ENCODE measurements at regions not wholly inside any gene's neighbourhood (a gene's known extent, or its start where the extent isn't known, plus 50 kb on each side); places are given as distances from the start of the nearest gene placed in this dataset.

DNA sequence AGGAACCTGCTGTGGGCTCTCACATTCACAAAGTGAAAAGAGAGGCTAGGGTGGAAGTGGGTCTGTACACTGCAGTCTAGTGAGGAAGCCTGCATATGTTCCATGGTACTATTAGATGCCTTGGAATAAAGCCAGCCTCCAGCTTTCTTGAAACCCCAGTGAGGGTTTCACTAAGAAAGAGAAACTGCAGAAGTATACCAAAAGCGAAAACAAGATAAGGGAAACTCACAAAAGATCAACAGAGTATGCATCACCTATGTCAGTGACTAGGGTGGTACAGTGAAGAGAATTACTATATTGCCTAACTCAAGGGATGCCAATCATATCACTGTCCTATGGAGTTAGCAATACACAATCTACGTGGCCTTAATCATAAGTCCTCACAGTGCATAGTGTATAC is 212.5 kb upstream of the GADL1 start:
- TF ChIP-seq, protein P1, sequence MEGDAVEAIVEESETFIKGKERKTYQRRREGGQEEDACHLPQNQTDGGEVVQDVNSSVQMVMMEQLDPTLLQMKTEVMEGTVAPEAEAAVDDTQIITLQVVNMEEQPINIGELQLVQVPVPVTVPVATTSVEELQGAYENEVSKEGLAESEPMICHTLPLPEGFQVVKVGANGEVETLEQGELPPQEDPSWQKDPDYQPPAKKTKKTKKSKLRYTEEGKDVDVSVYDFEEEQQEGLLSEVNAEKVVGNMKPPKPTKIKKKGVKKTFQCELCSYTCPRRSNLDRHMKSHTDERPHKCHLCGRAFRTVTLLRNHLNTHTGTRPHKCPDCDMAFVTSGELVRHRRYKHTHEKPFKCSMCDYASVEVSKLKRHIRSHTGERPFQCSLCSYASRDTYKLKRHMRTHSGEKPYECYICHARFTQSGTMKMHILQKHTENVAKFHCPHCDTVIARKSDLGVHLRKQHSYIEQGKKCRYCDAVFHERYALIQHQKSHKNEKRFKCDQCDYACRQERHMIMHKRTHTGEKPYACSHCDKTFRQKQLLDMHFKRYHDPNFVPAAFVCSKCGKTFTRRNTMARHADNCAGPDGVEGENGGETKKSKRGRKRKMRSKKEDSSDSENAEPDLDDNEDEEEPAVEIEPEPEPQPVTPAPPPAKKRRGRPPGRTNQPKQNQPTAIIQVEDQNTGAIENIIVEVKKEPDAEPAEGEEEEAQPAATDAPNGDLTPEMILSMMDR (IDR thresholded peaks at IDR 0.05) = no peak
- no peak for TF ChIP-seq POLR2A (IDR thresholded peaks at IDR 0.05)
